Peyer's patch (tissue), 4 donors: ENCODE measurements at regions not wholly inside any gene's neighbourhood (a gene's known extent, or its start where the extent isn't known, plus 50 kb on each side); places are given as distances from the start of the nearest gene placed in this dataset.

Source experiments
- POLR2A ChIP-seq, 2 donors: fragments of 450-650 bp; IDR thresholded peaks; one replicate each; pipeline ENCODE4 v1.5.1; 2017; ENCODE audit warnings: antibody characterized with exemption in 2 of 2, mild to moderate bottlenecking in 2 of 2, moderate library complexity in 2 of 2
- TF ChIP-seq, protein P1 (sequence below), 6 experiments: fragments of 450-650 bp in 4 of 6; fragments of 200-600 bp in 2 of 6; sonication (generic) in 1 of 6; IDR thresholded peaks; one replicate each; pipeline ENCODE4 v1.5.1; 2017 to 2019; ENCODE audit warnings: antibody characterized with exemption in 6 of 6, mild to moderate bottlenecking in 3 of 6, moderate library complexity in 1 of 6

DNA sequence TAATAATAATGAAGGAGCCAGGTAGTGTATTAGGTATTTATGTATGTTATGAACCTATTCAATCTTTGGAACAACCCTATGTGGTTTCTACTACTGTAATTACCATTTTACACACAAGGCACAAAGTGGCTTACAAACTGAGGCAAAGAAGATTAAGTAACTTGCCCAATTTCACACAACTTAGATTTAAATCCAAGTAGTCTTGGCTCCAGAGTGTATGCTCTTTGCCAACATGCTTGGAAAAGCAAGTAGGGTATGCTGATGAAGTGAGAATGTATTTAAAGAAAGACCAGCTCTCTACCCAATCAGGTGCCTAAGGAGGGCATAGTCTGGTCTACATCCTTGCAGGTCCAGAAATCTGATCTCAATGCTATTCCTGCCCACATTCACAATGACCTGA lies 463.2 kb downstream of the METTL15 start:
- TF ChIP-seq, protein P1, sequence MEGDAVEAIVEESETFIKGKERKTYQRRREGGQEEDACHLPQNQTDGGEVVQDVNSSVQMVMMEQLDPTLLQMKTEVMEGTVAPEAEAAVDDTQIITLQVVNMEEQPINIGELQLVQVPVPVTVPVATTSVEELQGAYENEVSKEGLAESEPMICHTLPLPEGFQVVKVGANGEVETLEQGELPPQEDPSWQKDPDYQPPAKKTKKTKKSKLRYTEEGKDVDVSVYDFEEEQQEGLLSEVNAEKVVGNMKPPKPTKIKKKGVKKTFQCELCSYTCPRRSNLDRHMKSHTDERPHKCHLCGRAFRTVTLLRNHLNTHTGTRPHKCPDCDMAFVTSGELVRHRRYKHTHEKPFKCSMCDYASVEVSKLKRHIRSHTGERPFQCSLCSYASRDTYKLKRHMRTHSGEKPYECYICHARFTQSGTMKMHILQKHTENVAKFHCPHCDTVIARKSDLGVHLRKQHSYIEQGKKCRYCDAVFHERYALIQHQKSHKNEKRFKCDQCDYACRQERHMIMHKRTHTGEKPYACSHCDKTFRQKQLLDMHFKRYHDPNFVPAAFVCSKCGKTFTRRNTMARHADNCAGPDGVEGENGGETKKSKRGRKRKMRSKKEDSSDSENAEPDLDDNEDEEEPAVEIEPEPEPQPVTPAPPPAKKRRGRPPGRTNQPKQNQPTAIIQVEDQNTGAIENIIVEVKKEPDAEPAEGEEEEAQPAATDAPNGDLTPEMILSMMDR (IDR thresholded peaks at IDR 0.05), result no peak
- no peak for TF ChIP-seq POLR2A (IDR thresholded peaks at IDR 0.05)
